HL-60 (cell line): ENCODE measurements at regions not wholly inside any gene's neighbourhood (a gene's known extent, or its start where the extent isn't known, plus 50 kb on each side); places are given as distances from the start of the nearest gene placed in this dataset.

Source experiments
- DNase-seq, 2 experiments: peaks; one replicate each; pipeline ENCODE4 v3.0.0-alpha.2; 2010 to 2020; ENCODE audit warnings: low read depth in 1 of 2, low spot score in 1 of 2
- H3K27ac ChIP-seq: fragments of 250-450 bp; sonication (Bioruptor Pico); replicated peaks from 2 replicates; pipeline ENCODE4 v1.5.1; 2020; ENCODE audit warnings: mild to moderate bottlenecking, moderate library complexity
- H3K27me3 ChIP-seq: fragments of 250-450 bp; sonication (Bioruptor Pico); 2 replicates; pipeline ENCODE4 v1.5.1; 2021; ENCODE audit warnings: mild to moderate bottlenecking, moderate library complexity; ENCODE audit not compliant: insufficient read depth, poor library complexity, severe bottlenecking
- H3K4me3 ChIP-seq: replicated peaks from 2 replicates; pipeline ENCODE4 v1.5.1; 2011; ENCODE audit warnings: mild to moderate bottlenecking, control low read depth, low read length; ENCODE audit not compliant: insufficient read depth
- CTCF ChIP-seq: IDR thresholded peaks from one replicate; pipeline ENCODE4 v1.5.1; 2011; ENCODE audit warnings: low read length, control low read depth, inconsistent platforms; ENCODE audit not compliant: insufficient read depth
- GABPA ChIP-seq: IDR thresholded peaks from 2 replicates; pipeline ENCODE4 v1.6.1; 2012; ENCODE audit warnings: low read depth
- POLR2AphosphoS5 ChIP-seq: IDR thresholded peaks from 2 replicates; pipeline ENCODE4 v1.6.1; 2012; ENCODE audit warnings: low read depth
- REST ChIP-seq: IDR thresholded peaks from 2 replicates; pipeline ENCODE4 v1.6.1; 2012; ENCODE audit warnings: low read depth; ENCODE audit not compliant: insufficient replicate concordance
- SPI1 ChIP-seq: IDR thresholded peaks from 2 replicates; pipeline ENCODE4 v1.6.1; 2012; ENCODE audit warnings: low read depth, mild to moderate bottlenecking, borderline replicate concordance

GRCh38 chr21:32955311-32956060, 70.2 kb upstream of the OLIG2 start:
- Histone ChIP-seq H3K27me3 (peaks cover 5% of the 10 kb centered on the region), H3K27ac (no peak overlapping the region), H3K4me3 (no peak overlapping the region)
- TF ChIP-seq POLR2AphosphoS5 = no peak
- no peak for TF ChIP-seq GABPA
- no peak for TF ChIP-seq SPI1
- no peak for DNase-seq

- Histone ChIP-seq H3K4me3 (no peak overlapping the region), H3K27me3 (peaks cover 5% of the 10 kb centered on the region), H3K27ac (no peak overlapping the region)
- TF ChIP-seq CTCF (no peak), POLR2AphosphoS5 (no peak), SPI1 (no peak), REST (no peak), GABPA (no peak)
- no peak for DNase-seq
Measured at GRCh38 chr21:32956061-32956656, 69.6 kb upstream of the OLIG2 start.

GRCh38 chr21:32957545-32957944, 68.2 kb upstream of the OLIG2 start:
- Histone ChIP-seq H3K27me3 (peaks cover 5% of the 10 kb centered on the region), H3K27ac (no peak overlapping the region), H3K4me3 (no peak overlapping the region)
- no peak for DNase-seq
- TF ChIP-seq SPI1 (no peak), POLR2AphosphoS5 (no peak), GABPA (no peak), CTCF (no peak)

GRCh38 chr21:32958288-32959002, 67.3 kb upstream of the OLIG2 start:
- Histone ChIP-seq H3K27me3 (peaks cover 5% of the 10 kb centered on the region), H3K27ac (no peak overlapping the region), H3K4me3 (no peak overlapping the region)
- DNase-seq = no peak
- no peak for TF ChIP-seq CTCF
- TF ChIP-seq REST = no peak
- no peak for TF ChIP-seq GABPA
- TF ChIP-seq SPI1 = no peak
- TF ChIP-seq POLR2AphosphoS5 = no peak
